Left ventricle myocardium superior (tissue), 1 donor: ENCODE measurements at regions not wholly inside any gene's neighbourhood (a gene's known extent, or its start where the extent isn't known, plus 50 kb on each side); places are given as distances from the start of the nearest gene placed in this dataset.
"Not testable (repeated sequence)": the region's sequence is repeated elsewhere in the genome, so short reads cannot be mapped to it uniquely, and the experiment has no call there.

Source experiments
- ATAC-seq: fragments of 200-7000 bp; cut with Tn5 transposase; one replicate; pipeline ENCODE4 v1.9.1; 2020; ENCODE audit warnings: mild to moderate bottlenecking, moderate library complexity
- DNase-seq: peaks from one replicate; pipeline ENCODE4 v3.0.0-alpha.2; 2020
- intact Hi-C: fragments of 100-400 bp; cut with micrococcal nuclease; formaldehyde crosslinking; loops from one replicate; pipeline ENCODE4 v1.11.0; 2022
- donor health status: DM: no; HTN: yes; CAD: no; lungs with severe emphysema.

- intact Hi-C loops, result no loop called here
- DNase-seq, result no peak
- no peak for ATAC-seq
Observed at GRCh38 chr7:13016592-13017332, 329.3 kb downstream of the ARL4A start.

DNA sequence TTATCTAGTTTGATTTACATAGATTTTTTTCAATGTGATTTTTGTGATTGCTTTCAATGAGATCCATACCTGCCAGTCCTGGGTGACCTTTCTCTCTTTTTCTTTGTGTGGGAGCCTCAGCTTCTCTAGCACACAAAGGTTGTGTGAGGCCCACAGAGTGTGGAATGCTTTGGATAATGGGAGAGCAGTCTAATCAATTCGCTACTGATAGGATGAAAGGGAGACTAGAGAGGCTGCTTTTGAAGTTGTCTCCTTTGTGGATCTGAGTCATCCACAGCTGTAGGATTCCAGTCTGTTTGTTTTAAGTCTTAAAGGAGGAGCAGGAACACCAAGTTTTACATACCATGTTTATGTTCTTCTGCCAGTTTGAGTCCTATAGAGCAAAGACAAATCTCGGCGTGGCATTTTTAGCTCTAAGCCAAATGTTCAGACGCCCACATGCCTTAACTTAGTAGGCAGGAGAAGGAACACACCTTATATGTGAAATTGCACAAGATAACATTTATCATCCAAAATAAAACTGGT is 330.0 kb downstream of the ARL4A start:
- DNase-seq, result no peak
- intact Hi-C loops, result no loop called here
- no peak for ATAC-seq

DNA sequence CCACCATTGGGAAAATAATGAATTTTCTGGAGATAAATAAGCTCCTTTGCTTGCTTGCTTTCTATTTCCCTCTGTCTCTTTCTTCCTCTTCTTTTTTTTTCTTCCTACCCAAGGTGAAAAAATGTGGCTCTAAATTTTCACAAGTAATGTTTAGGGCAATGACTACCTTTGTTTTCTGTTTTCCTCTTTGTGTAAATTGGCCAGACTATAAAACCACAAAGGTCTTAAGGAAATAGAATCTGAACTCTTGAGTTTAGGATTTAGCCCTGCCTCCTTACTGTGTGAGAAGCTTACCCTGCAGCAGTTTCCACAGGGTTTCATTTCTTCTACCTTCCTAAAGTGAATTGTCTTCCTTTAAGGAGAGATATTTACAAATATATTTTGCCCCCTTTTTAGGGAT is 330.4 kb downstream of the ARL4A start:
- intact Hi-C loops, result no loop called here
- ATAC-seq (no peak), DNase-seq (no peak)

DNA sequence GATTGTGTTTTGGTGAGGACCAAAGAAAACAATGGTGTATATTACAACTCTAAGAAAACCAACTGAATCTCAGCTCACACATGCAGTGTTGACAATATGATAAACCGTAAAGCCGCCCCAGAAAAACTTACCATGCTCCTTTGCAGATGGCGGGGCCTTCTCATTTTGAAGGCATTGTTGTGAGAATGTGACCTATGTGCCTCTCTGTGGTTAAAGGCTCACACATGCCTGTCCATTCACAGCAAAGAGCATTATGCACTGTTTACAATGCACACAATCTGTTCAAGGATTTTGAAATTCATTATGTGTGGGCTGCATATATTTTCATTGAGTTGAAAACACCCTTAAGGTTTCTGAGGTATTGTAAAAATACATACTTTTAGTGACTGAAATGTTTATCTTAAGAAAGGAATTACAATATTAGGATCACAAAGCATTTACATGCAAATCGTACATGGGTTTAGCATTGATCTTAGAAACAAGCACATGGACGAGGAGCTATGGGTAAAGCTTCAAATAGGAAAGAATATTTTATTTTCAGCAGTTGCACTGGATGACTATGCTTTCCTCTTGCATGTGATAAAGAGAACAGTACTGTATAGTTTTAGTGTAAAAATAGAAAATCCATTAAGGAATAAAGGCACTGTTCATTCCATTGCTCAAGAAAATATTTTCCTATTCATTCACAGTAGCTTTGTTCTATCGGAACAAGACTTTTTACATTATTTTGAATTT is 334.3 kb downstream of the ARL4A start:
- ATAC-seq (no peak), DNase-seq (no peak)
- intact Hi-C loops, result no loop called here

DNA sequence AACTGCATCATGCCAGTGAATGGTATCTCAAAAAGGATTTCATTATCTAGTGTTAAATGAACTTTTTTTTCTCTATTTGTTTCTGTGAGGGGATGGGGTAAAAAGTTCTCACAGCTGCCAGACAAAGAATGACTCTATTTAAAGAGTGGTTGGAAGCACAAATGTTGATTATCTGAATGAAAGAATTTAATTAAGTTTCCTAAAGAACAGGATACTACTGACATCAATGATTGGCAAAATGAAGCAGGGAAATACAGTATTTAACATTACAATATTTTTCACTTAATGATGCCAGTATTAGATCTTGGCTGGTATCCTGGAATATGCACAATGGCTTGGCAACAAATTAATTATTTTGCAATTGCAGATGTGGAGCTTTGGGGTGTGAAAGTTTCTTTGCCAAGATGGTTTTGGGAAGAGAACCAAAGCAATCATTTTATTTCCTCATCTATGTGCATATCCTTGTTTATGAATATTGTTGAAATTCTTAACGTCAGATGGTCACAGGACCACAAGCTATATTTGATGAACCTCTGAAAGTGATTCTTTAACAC is 336.8 kb downstream of the ARL4A start:
- DNase-seq, result no peak
- no peak for ATAC-seq
- intact Hi-C loops, result no loop called here

- ATAC-seq, intact Hi-C loops, DNase-seq: not testable (repeated sequence)
Observed at GRCh38 chr7:13025043-13025442, 337.6 kb downstream of the ARL4A start.

- DNase-seq (no peak), ATAC-seq (no peak)
- intact Hi-C loops, result no loop called here
Observed at GRCh38 chr7:13027321-13027720, 339.9 kb downstream of the ARL4A start.

DNA sequence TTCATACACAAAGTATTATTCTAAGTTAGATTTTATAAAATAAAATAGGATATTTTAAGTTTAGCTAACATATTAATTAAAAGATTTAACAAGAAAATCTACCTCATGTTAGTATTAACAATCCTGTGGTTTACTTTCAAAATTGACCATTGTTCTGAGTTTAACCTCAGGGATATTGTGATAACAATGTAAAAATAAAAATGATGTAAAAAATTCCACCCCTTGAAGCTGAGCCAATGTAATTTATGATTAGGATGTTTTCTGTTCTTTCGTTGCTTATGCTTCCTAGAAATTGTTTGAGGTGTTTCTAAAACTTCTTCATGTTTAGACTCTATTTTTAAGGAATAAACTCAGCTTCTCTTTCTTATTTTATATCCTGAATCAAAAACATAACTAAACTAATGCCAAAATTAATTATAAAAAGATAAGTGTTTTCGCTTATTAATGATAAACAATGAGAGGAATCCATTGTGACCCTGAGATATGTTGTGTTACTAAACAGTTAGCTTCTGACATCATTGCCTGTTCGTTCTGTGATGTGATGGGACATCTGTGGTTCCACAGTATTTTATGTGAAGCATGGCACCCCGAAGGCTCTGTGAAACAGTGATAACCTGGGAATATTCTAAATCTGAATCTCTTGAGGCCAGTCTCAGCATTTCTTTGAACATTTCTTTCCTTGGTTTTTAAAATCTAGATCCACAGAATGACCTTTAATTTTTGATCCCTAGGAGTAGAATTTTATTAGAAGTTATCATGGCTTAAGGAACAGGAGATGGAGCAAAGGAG is 340.8 kb downstream of the ARL4A start:
- ATAC-seq (no peak), DNase-seq (no peak)
- intact Hi-C loops, result no loop called here

- ATAC-seq, result no peak
- intact Hi-C loops, result no loop called here
- DNase-seq, result no peak
Observed at GRCh38 chr7:13028825-13029099, 341.3 kb downstream of the ARL4A start.

DNA sequence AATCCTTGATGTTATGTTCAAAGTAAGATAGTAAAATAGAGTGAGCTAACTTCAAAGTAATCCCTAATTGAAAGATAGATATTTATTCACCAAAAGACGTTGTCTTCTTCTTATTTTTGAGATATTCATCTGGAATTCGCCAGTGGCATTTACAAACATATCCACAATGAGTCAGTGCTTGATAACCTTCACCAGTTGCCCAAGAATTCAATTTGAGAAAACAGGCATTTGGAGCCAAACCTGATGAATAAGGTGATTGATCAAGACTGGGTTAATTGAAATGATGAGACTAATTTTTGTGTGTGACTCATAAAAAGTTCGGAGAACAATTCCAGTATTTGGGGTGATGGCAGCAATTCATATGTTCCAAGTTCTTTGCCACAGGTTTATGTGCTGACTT is 344.0 kb downstream of the ARL4A start:
- intact Hi-C loops, result loop anchor here (5.0 kb wide), 1 partner anchor 354 kb away; no protein-coding TSS in a partner anchor
- DNase-seq (no peak), ATAC-seq (no peak)

GRCh38 chr7:13032084-13032483 is 344.7 kb downstream of the ARL4A start:
- intact Hi-C loops, result loop anchor here (5.0 kb wide), 1 partner anchor 355 kb away; no protein-coding TSS in a partner anchor
- no peak for ATAC-seq
- no peak for DNase-seq

- no peak for DNase-seq
- ATAC-seq, result no peak
- intact Hi-C loops, result loop anchor here (5.0 kb wide), 1 partner anchor 355 kb away; no protein-coding TSS in a partner anchor
Observed at GRCh38 chr7:13032576-13032975, 345.1 kb downstream of the ARL4A start.

DNA sequence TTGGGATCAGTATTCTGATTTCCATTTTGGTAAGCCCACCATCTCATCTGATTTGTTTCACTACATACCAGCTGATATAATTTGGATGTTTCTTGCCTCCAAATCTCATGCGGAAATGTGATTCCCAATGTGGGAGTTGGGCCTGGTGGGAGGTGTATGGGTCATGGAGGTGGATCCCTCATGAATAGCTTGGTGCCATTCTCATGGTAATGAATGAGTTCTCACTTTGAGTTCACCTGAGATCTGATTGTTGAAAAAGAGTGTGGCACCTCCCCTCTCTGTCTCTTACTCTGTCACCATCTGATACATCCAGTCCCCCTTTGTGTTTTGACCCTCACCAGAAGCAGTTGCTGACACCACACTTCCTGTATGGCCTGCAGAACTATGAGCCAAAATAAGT is 347.3 kb downstream of the ARL4A start:
- intact Hi-C loops, result loop anchor here (5.0 kb wide), 1 partner anchor 357 kb away; no protein-coding TSS in a partner anchor
- no peak for DNase-seq
- no peak for ATAC-seq

DNA sequence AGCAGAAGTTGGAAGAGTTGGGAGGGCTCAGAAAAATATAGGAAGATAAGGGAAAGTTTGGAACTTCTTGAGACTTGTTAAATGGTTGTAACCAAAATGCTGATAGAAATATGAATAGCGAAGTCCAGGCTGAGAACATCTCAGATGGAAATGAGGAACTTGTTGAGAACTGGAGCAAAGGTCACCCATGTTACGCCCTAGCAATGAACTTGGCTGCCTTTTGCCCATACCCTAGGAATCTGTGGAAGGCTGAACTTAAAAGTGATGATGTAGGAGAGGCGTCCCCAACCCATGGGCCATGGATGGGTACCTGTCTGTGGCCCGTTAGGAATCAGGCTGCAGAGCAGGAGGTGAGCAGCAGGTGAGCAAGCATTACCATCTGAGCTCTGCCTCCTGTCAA is 347.8 kb downstream of the ARL4A start:
- intact Hi-C loops, result no loop called here

GRCh38 chr7:13036256-13036780 is 348.9 kb downstream of the ARL4A start:
- ATAC-seq, result no peak
- DNase-seq, result no peak
- intact Hi-C loops, result no loop called here

More for the DNA sequence above, 347.8 kb downstream of the ARL4A start:
- DNase-seq (peak; percentile 23), ATAC-seq (no peak)

DNA sequence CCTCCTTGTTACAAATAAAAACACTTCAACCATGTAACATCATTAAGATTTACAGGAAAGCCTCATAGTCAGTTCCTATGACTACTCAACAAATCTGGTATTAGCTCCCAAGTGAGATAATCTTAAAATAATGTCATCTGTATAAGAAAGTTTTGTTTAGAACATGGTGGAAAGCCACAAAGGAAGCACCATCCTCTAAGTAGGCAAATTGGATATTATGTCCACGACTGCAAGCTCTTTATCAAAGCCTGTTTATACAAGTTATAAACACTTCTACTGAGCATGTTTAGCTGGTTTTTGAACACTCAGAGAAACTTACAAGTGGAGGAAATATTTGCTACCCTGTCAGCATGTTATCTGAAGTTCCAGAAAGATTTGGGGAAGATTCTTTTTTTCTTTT is 349.8 kb downstream of the ARL4A start:
- DNase-seq (no peak), ATAC-seq (no peak)
- intact Hi-C loops, result no loop called here

- intact Hi-C loops, result no loop called here
- no peak for DNase-seq
- ATAC-seq, result peak; percentile 43
Observed at GRCh38 chr7:13041368-13041988, 354.0 kb downstream of the ARL4A start.

- no peak for DNase-seq
- intact Hi-C loops, result no loop called here
- ATAC-seq, result no peak
Observed at GRCh38 chr7:13042605-13043236, 355.3 kb downstream of the ARL4A start.
